SK-N-SH (cell line): ENCODE measurements at regions not wholly inside any gene's neighbourhood (a gene's known extent, or its start where the extent isn't known, plus 50 kb on each side); places are given as distances from the start of the nearest gene placed in this dataset.

Source experiments
- EZH2phosphoT487 ChIP-seq: fragments of 200-600 bp; sonication (generic); IDR thresholded peaks from 2 replicates; pipeline ENCODE4 v1.6.1; 2017; ENCODE audit warnings: low read depth, mixed run types, mild to moderate bottlenecking, antibody characterized with exemption, moderate library complexity, borderline replicate concordance
- FOXM1 ChIP-seq: IDR thresholded peaks from 2 replicates; pipeline ENCODE4 v1.4.0; 2012; ENCODE audit warnings: low read depth, mild to moderate bottlenecking
- MAX ChIP-seq: IDR thresholded peaks from 2 replicates; pipeline ENCODE4 v1.4.0; 2012; ENCODE audit warnings: low read depth
- PBX3 ChIP-seq: IDR thresholded peaks from 2 replicates; pipeline ENCODE4; 2012
- RAD21 ChIP-seq: IDR thresholded peaks from 2 replicates; pipeline ENCODE4 v1.6.1; 2012; ENCODE audit warnings: mild to moderate bottlenecking, low read length
- REST ChIP-seq: IDR thresholded peaks from 2 replicates; pipeline ENCODE4 v1.6.1; 2012; ENCODE audit warnings: mild to moderate bottlenecking, low read depth, low read length, moderate library complexity
- YY1 ChIP-seq: IDR thresholded peaks from 2 replicates; pipeline ENCODE4 v1.4.0; 2012; ENCODE audit warnings: low read depth, mild to moderate bottlenecking
- TF ChIP-seq, protein P1 (sequence below): fragments of 200-600 bp; sonication (generic); IDR thresholded peaks from 2 replicates; pipeline ENCODE4 v1.6.1; 2017; ENCODE audit warnings: antibody characterized with exemption, mild to moderate bottlenecking, moderate library complexity

- TF ChIP-seq RAD21 (no peak), EZH2phosphoT487 (no peak), YY1 (no peak), MAX (no peak), PBX3 (no peak), REST (no peak), FOXM1 (no peak)
- TF ChIP-seq, protein P1, sequence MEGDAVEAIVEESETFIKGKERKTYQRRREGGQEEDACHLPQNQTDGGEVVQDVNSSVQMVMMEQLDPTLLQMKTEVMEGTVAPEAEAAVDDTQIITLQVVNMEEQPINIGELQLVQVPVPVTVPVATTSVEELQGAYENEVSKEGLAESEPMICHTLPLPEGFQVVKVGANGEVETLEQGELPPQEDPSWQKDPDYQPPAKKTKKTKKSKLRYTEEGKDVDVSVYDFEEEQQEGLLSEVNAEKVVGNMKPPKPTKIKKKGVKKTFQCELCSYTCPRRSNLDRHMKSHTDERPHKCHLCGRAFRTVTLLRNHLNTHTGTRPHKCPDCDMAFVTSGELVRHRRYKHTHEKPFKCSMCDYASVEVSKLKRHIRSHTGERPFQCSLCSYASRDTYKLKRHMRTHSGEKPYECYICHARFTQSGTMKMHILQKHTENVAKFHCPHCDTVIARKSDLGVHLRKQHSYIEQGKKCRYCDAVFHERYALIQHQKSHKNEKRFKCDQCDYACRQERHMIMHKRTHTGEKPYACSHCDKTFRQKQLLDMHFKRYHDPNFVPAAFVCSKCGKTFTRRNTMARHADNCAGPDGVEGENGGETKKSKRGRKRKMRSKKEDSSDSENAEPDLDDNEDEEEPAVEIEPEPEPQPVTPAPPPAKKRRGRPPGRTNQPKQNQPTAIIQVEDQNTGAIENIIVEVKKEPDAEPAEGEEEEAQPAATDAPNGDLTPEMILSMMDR, result no peak
These were observed 123.3 kb downstream of the TLR4 start for GRCh38 chr9:117827456-117827855.
